Activated CD4-positive, alpha-beta T cell treated with anti-CD3 and anti-CD28 coated beads for 48 hours (primary cell): ENCODE measurements at regions not wholly inside any gene's neighbourhood (a gene's known extent, or its start where the extent isn't known, plus 50 kb on each side); places are given as distances from the start of the nearest gene placed in this dataset.
"Not testable (repeated sequence)": the region's sequence is repeated elsewhere in the genome, so short reads cannot be mapped to it uniquely, and the experiment has no call there.

Experiments
- DNase-seq: peaks from one replicate; pipeline ENCODE4 v3.0.0-alpha.2; 2020

- no peak for DNase-seq
Measured at GRCh38 chr9:101951598-101951997, 213.2 kb upstream of the GRIN3A start.

GRCh38 chr9:101931756-101932155, 193.3 kb upstream of the GRIN3A start:
- no peak for DNase-seq

- DNase-seq = no peak
Measured at GRCh38 chr9:101930783-101931182, 192.3 kb upstream of the GRIN3A start.

- DNase-seq = no peak
Measured at GRCh38 chr9:101925498-101925897, 187.1 kb upstream of the GRIN3A start.

- no peak for DNase-seq
Measured at GRCh38 chr9:101923451-101923850, 185.0 kb upstream of the GRIN3A start.

DNA sequence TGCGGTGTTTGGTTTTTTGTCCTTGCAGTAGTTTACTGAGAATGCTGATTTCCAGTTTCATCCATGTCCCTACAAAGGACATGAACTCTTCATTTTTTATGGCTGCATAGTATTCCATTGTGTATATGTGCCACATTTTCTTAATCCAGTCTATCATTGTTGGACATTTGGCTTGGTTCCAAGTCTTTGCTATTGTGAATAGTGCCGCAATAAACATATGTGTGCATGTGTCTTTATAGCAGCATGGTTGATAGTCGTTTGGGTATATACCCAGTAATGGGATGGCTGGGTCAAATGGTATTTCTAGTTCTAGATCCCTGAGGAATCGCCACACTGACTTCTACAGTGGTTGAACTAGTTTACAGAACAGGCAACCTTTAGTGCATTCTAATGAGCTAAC, 178.5 kb upstream of the GRIN3A start:
- DNase-seq = not testable (repeated sequence)

GRCh38 chr9:101915482-101915881, 177.0 kb upstream of the GRIN3A start:
- DNase-seq = no peak

DNA sequence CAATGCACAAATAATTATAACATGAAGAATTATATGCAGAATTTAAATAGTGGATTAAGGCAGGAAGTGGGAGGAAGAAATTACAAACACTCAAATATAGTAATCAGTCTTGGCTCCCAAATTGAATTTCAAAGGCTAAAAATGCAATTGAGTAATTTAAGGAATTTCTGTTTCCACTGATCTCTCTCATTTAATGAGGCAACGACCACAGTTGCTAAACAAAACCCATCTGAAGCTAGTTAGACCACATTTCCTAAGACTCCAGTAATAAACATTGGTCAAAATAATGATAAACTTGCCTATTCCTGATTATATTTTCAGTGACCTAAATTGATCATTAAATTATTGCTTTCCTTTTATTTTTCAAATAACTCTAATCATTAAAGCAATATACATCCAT, 174.3 kb upstream of the GRIN3A start:
- DNase-seq = no peak

DNA sequence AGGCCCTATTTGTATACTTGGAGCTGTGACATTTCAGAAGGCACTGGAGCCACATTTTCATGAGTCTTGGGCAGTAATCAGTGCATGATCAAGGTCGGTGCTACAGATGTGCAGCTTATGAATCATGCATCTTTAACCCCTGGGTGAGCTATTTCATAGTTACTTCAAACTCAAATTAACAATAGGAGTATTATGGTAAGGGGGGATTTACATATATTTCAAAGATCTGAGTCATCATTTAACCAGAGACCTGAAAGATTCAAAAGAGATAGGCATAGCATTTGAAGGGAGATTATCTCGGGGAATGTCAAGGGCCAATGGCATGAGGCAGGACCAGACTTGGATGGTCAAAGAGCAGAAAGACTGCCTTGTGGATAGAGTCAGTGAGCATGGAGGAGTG, 169.0 kb upstream of the GRIN3A start:
- no peak for DNase-seq

GRCh38 chr9:101904845-101905244, 166.4 kb upstream of the GRIN3A start:
- DNase-seq = no peak

DNA sequence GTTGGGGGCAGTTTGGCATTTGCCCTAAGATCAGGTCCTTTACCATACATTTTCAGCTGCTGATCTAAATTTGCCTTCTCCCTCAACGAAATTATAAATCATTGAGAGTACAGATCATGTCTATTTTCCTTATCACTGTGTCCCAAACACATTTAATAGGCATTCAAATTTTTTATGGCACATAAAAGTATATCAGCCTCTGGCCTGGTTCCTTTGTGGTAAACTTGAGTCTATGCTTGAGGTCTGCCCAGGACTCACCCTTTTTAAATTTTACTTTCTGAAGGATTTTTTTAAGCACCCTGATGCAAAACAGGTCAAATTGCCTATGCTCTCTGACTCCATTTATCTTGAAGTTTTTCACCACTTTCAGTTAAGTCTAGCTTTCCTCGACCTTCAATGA, 163.6 kb upstream of the GRIN3A start:
- DNase-seq = no peak

- DNase-seq = no peak
Measured at GRCh38 chr9:101897196-101897595, 158.7 kb upstream of the GRIN3A start.

DNA sequence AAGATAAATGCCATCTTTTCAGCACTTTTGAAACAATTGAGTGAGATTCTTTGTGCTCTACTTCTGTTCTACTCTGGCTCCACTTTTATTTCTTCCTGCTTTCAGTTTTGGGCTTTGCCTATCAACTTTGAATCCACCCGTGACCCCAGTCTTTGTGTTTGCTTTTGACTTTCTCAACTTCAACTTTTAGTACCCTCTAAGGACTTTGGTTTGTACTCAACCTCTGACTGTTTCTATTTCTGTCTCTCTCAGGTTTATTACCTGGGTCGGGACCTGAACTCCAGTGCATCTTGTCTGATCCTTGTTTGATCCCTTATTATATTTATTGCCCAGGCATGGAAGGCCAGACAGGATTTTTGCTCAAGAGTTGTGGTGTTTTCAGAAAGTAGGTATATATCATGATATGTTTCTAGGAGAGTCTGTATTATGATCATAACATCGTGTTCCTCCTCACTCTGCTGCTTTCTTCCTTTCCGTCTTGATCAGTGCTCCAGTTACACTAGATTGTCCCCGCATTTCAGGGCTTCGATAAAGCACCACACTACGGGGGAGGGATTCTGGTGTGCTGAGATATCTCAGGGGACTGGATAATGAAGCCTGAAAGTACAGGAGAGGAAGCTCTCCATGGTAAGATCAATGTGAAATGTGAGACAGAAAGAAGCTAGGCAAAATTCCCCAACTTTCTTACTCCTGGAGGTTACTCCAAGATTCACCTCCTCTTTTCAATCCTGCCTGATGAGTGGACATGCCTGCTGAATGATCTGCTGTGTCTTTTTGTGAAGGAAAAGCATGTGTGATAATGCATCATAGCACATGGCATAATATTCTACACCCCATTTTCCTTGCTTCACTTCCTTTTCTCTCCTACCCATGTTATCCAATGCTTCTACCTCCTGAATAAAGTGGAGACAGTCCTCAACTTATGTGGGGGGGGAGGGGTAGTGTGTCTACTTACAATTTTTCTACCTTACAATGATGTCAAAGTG, 155.5 kb upstream of the GRIN3A start:
- DNase-seq = no peak

- DNase-seq = no peak
Measured at GRCh38 chr9:101881508-101881907, 143.1 kb upstream of the GRIN3A start.

DNA sequence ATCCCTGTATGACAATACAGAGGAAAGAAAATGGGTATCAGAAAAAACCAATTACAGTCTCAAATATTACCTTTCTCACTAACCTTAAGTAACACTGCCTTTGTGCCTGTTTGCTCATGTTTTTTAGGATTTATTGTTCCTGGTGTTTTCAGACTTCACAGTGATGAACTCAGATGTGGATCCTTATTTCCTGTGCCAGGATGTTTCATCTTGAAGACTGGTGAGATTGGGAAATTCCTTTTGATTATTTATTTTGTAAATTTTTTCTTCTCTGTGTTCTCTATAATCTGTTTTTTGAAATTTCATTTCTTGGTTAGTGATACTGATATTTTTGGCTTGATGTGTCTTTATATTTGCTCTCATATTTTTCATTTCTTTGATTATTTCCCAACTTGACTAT, 142.4 kb upstream of the GRIN3A start:
- DNase-seq = no peak

- no peak for DNase-seq
Measured at GRCh38 chr9:101878734-101879133, 140.3 kb upstream of the GRIN3A start.

- DNase-seq = no peak
Measured at GRCh38 chr9:101877439-101877838, 139.0 kb upstream of the GRIN3A start.

- DNase-seq = no peak
Measured at GRCh38 chr9:101861472-101861871, 123.0 kb upstream of the GRIN3A start.

DNA sequence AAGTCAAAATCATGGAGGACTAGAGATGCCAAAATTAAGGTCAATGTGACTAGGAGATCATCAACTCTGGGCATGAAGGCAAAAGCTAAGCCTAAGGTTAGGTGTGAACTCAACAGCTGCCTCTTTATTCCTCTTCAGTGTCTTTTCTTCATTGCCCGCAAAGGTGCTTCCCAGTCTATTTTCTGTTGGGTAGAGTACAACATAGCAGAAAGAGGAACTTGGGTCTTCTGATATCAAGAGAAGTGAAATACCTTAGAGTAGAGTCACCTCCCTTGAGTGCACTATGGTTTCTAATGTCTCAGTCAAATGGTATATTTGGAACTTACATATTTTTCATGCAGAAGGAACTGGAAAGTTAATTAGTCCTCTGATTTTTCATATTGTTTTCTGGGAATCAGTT, 122.5 kb upstream of the GRIN3A start:
- DNase-seq = no peak

- no peak for DNase-seq
Measured at GRCh38 chr9:101859620-101860019, 121.2 kb upstream of the GRIN3A start.

DNA sequence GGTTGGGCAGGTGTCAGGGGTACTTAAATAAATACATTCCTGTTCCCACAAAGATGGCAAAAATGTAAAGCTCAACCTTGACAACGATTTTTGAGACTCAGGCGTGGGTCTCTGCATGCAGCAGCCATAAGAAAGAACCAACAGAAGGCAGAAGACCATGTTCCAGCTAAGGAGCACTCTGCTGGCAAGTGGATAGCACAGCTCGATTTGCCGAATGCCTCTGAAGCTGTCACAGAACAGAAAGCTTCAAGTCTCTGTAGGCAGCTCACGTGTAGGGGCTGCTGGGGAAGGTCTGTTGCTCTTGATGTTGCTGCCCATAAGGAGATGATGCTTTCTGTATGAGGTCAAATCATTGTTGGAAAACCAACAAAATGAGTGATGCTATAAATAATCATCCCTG, 119.6 kb upstream of the GRIN3A start:
- no peak for DNase-seq

GRCh38 chr9:101849102-101849707, 110.8 kb upstream of the GRIN3A start:
- no peak for DNase-seq

GRCh38 chr9:101848485-101848919, 110.1 kb upstream of the GRIN3A start:
- no peak for DNase-seq

GRCh38 chr9:101846161-101846560, 107.7 kb upstream of the GRIN3A start:
- DNase-seq = no peak
